ENCODE measurements at regions not wholly inside any gene's neighbourhood (a gene's known extent, or its start where the extent isn't known, plus 50 kb on each side); places are given as distances from the start of the nearest gene placed in this dataset.

DNA sequence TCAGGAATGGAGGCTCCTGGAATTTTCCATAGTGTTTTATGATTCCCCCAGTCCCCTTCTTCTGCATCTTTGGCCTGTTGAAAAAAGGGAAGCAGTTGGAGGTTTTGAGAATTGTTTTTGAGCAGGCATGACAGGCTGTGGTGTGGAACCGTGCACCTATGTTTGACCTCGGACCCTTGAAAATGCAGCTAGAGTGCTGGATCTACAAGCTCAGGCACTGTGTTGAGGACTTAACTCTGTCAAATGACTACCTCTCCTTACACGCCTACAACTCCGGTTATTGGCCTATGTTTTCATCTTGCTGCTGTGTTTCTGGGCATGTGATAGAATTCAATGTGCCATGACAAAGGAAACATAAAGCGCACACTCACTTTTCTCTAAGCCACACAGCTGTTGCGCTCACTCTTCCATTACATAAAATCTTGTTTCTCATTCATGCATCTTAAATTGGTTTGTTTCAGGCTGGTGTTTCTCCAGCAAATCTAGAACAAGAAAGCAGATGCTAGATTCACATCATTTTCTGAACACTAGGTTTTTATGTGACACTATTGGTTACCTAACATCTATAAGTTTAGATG is 616.6 kb downstream of the FGF9 start:
- no peak overlapping the region for H3K9ac ChIP-seq (ENCODE audit: low read length)
- H3K27ac ChIP-seq (ENCODE audit: low read depth, low read length) = no peak overlapping the region
- H3K4me3 ChIP-seq (ENCODE audit: low read depth in 1 of 2, low read length in 2 of 2) = no peak overlapping the region
- no peaks in the 10 kb centered on the region for H3K36me3 ChIP-seq (ENCODE audit: insufficient read depth, low read length)
- H3K4me1 ChIP-seq (ENCODE audit: insufficient read depth, low read length) = no peaks in the 10 kb centered on the region
- no peaks in the 10 kb centered on the region for H3K9me3 ChIP-seq (ENCODE audit: low read length)
- no peaks in the 10 kb centered on the region for H3K27me3 ChIP-seq (ENCODE audit: control insufficient read depth in 1 of 2, insufficient read depth in 2 of 2, low read length in 2 of 2)

GRCh38 chr13:22288496-22288895 is 617.6 kb downstream of the FGF9 start:
- no peaks in the 10 kb centered on the region for H3K36me3 ChIP-seq (ENCODE audit: insufficient read depth, low read length)
- no peak overlapping the region for H3K9ac ChIP-seq (ENCODE audit: low read length)
- no peaks in the 10 kb centered on the region for H3K27me3 ChIP-seq (ENCODE audit: control insufficient read depth in 1 of 2, insufficient read depth in 2 of 2, low read length in 2 of 2)
- H3K27ac ChIP-seq (ENCODE audit: low read depth, low read length) = no peak overlapping the region
- no peaks in the 10 kb centered on the region for H3K9me3 ChIP-seq (ENCODE audit: low read length)
- H3K4me3 ChIP-seq (ENCODE audit: low read depth in 1 of 2, low read length in 2 of 2) = no peak overlapping the region
- H3K4me1 ChIP-seq (ENCODE audit: insufficient read depth, low read length) = no peaks in the 10 kb centered on the region

DNA sequence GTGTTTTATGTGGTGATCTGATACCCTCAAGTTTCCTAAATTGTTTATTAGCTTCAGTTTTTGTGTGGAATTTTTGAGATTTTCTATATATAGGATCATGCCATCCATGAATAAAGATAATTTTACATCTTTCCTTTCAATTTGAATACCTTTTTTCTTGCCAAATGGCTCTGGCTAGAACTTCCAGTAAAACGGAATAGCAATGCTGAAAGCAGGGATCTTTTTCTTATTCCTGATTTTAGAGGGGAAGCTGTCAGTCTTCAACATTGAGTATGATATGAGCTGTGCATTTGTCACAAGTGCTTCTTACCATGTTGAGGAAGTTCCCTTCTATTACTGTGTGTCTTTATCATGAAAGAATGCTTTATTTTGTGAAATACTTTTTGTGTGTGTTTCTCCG is 618.8 kb downstream of the FGF9 start:
- no peak overlapping the region for H3K9ac ChIP-seq (ENCODE audit: low read length)
- H3K27ac ChIP-seq (ENCODE audit: low read depth, low read length) = no peak overlapping the region
- no peaks in the 10 kb centered on the region for H3K9me3 ChIP-seq (ENCODE audit: low read length)
- H3K36me3 ChIP-seq (ENCODE audit: insufficient read depth, low read length) = no peaks in the 10 kb centered on the region
- no peak overlapping the region for H3K4me3 ChIP-seq (ENCODE audit: low read depth in 1 of 2, low read length in 2 of 2)
- H3K4me1 ChIP-seq (ENCODE audit: insufficient read depth, low read length) = no peaks in the 10 kb centered on the region
- no peaks in the 10 kb centered on the region for H3K27me3 ChIP-seq (ENCODE audit: control insufficient read depth in 1 of 2, insufficient read depth in 2 of 2, low read length in 2 of 2)

DNA sequence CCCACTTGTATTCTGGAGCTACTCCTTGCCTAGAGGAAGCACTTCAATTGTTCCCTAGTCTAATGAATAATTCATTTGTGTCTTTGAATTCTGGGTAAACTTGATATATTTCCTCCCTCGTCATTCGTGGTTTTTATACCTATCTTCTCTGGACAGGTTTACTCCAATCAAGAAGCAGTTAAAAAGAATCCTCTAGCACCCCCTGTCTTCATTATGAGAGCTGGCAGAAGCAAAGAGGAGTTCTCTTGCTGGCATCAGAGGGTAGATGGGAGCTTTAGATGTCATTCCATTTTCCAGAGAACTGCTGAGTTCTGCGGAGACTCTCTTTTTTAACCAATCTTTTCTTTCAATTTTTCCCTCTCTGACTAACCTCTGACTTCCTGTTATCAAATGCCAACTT is 627.7 kb downstream of the FGF9 start:
- Histone ChIP-seq H3K9me3 (ENCODE audit: low read length) (no peaks in the 10 kb centered on the region), H3K27ac (ENCODE audit: low read depth, low read length) (no peak overlapping the region), H3K4me3 (ENCODE audit: low read depth in 1 of 2, low read length in 2 of 2) (no peak overlapping the region), H3K4me1 (ENCODE audit: insufficient read depth, low read length) (no peaks in the 10 kb centered on the region), H3K36me3 (ENCODE audit: insufficient read depth, low read length) (no peaks in the 10 kb centered on the region), H3K9ac (ENCODE audit: low read length) (no peak overlapping the region), H3K27me3 (ENCODE audit: control insufficient read depth in 1 of 2, insufficient read depth in 2 of 2, low read length in 2 of 2) (no peaks in the 10 kb centered on the region)

- Histone ChIP-seq H3K27ac (ENCODE audit: low read depth, low read length) (no peak overlapping the region), H3K4me3 (ENCODE audit: low read depth in 1 of 2, low read length in 2 of 2) (no peak overlapping the region), H3K9me3 (ENCODE audit: low read length) (no peaks in the 10 kb centered on the region)
These were observed 641.0 kb downstream of the FGF9 start for GRCh38 chr13:22311734-22312404.

GRCh38 chr13:22312405-22312803 is 641.5 kb downstream of the FGF9 start:
- H3K9me3 ChIP-seq (ENCODE audit: low read length) = no peaks in the 10 kb centered on the region

More at GRCh38 chr13:22311734-22312404, 641.0 kb downstream of the FGF9 start:
- no peak overlapping the region for H3K9ac ChIP-seq (ENCODE audit: low read length)
- no peaks in the 10 kb centered on the region for H3K36me3 ChIP-seq (ENCODE audit: insufficient read depth, low read length)
- H3K4me1 ChIP-seq (ENCODE audit: insufficient read depth, low read length) = no peaks in the 10 kb centered on the region
- no peaks in the 10 kb centered on the region for H3K27me3 ChIP-seq (ENCODE audit: control insufficient read depth in 1 of 2, insufficient read depth in 2 of 2, low read length in 2 of 2)

DNA sequence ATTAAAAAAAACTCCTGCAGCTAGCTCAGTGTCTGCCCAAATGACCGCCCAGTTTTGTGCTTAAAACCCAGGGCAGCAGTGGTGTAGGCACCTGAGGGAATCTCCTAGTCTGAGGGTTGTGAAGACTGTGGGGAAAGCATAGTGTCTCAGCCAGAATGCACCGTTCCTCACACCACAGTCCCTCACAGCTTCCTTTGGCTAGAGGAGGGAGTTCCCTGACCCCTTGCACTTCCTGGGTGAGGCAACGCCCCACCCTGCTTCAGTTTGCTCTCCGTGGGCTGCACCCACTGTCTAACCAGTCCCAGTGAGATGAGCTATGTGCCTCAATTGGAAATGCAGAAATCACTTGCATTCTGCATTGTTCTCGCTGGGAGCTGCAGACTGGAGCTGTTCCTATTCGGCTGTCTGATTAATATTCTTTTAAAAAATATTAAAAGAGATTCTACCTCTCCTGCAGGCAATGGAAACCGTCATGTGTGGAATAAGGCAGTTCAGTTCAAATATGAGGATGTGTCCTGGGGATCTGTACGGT is 645.7 kb downstream of the FGF9 start:
- no peak overlapping the region for H3K4me3 ChIP-seq (ENCODE audit: low read depth in 1 of 2, low read length in 2 of 2)
- H3K36me3 ChIP-seq (ENCODE audit: insufficient read depth, low read length) = no peaks in the 10 kb centered on the region
- no peaks in the 10 kb centered on the region for H3K27me3 ChIP-seq (ENCODE audit: control insufficient read depth in 1 of 2, insufficient read depth in 2 of 2, low read length in 2 of 2)
- no peak overlapping the region for H3K27ac ChIP-seq (ENCODE audit: low read depth, low read length)
- H3K4me1 ChIP-seq (ENCODE audit: insufficient read depth, low read length) = no peaks in the 10 kb centered on the region
- no peaks in the 10 kb centered on the region for H3K9me3 ChIP-seq (ENCODE audit: low read length)
- H3K9ac ChIP-seq (ENCODE audit: low read length) = no peak overlapping the region

More at GRCh38 chr13:22312405-22312803, 641.5 kb downstream of the FGF9 start:
- no peaks in the 10 kb centered on the region for H3K27me3 ChIP-seq (ENCODE audit: control insufficient read depth in 1 of 2, insufficient read depth in 2 of 2, low read length in 2 of 2)
- no peaks in the 10 kb centered on the region for H3K36me3 ChIP-seq (ENCODE audit: insufficient read depth, low read length)
- no peak overlapping the region for H3K4me3 ChIP-seq (ENCODE audit: low read depth in 1 of 2, low read length in 2 of 2)
- no peaks in the 10 kb centered on the region for H3K4me1 ChIP-seq (ENCODE audit: insufficient read depth, low read length)
- no peak overlapping the region for H3K27ac ChIP-seq (ENCODE audit: low read depth, low read length)
- no peak overlapping the region for H3K9ac ChIP-seq (ENCODE audit: low read length)

DNA sequence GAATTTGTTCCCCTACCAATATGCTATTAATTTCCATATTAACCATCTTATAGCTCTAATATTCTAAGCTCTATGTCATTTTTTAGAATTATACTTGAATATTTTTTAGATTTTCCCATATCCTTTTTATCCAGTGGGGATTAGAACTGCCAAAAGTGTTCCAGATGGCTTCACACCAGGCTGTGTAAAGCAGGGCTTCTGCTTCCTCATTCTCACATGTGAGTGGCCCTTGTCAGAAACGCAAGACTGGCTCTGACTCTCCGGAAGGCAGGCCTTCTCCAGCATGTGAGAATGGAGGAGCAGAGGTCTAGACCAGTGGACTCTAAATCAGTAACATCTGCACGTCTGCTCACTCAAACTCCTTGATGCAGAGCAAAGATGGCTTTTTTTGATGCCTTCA is 650.1 kb downstream of the FGF9 start:
- no peaks in the 10 kb centered on the region for H3K4me1 ChIP-seq (ENCODE audit: insufficient read depth, low read length)
- no peaks in the 10 kb centered on the region for H3K27me3 ChIP-seq (ENCODE audit: control insufficient read depth in 1 of 2, insufficient read depth in 2 of 2, low read length in 2 of 2)
- no peak overlapping the region for H3K4me3 ChIP-seq (ENCODE audit: low read depth in 1 of 2, low read length in 2 of 2)
- H3K9ac ChIP-seq (ENCODE audit: low read length) = no peak overlapping the region
- no peaks in the 10 kb centered on the region for H3K36me3 ChIP-seq (ENCODE audit: insufficient read depth, low read length)
- no peaks in the 10 kb centered on the region for H3K9me3 ChIP-seq (ENCODE audit: low read length)
- H3K27ac ChIP-seq (ENCODE audit: low read depth, low read length) = no peak overlapping the region

DNA sequence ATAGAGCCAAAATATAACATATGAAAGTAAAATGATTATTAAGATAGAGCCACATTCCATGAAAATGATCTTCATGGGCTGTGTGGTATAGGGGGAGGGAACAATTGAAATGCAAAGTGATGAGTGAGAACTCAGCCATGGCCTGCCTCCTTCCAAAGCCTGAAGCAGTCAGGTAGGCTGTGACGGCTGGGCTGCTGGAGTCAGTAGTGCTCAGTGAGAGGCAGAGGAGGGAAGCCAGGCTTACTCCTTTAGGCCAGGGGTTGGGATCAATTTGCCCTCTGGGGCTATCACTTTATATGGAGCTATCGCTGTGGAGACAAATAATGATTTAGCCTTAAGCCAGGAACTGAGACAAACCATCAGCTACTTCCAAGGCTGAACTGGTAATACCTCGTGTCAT is 654.9 kb downstream of the FGF9 start:
- H3K27me3 ChIP-seq (ENCODE audit: control insufficient read depth in 1 of 2, insufficient read depth in 2 of 2, low read length in 2 of 2) = no peaks in the 10 kb centered on the region
- no peaks in the 10 kb centered on the region for H3K9me3 ChIP-seq (ENCODE audit: low read length)
- H3K27ac ChIP-seq (ENCODE audit: low read depth, low read length) = no peak overlapping the region
- no peak overlapping the region for H3K9ac ChIP-seq (ENCODE audit: low read length)
- no peaks in the 10 kb centered on the region for H3K4me1 ChIP-seq (ENCODE audit: insufficient read depth, low read length)
- no peaks in the 10 kb centered on the region for H3K36me3 ChIP-seq (ENCODE audit: insufficient read depth, low read length)
- H3K4me3 ChIP-seq (ENCODE audit: low read depth in 1 of 2, low read length in 2 of 2) = no peak overlapping the region

GRCh38 chr13:22332416-22332815 is 661.5 kb downstream of the FGF9 start:
- Histone ChIP-seq H3K36me3 (ENCODE audit: insufficient read depth, low read length) (no peaks in the 10 kb centered on the region), H3K4me1 (ENCODE audit: insufficient read depth, low read length) (no peaks in the 10 kb centered on the region), H3K27ac (ENCODE audit: low read depth, low read length) (no peak overlapping the region), H3K9ac (ENCODE audit: low read length) (no peak overlapping the region), H3K9me3 (ENCODE audit: low read length) (no peaks in the 10 kb centered on the region), H3K4me3 (ENCODE audit: low read depth in 1 of 2, low read length in 2 of 2) (no peak overlapping the region), H3K27me3 (ENCODE audit: control insufficient read depth in 1 of 2, insufficient read depth in 2 of 2, low read length in 2 of 2) (no peaks in the 10 kb centered on the region)

DNA sequence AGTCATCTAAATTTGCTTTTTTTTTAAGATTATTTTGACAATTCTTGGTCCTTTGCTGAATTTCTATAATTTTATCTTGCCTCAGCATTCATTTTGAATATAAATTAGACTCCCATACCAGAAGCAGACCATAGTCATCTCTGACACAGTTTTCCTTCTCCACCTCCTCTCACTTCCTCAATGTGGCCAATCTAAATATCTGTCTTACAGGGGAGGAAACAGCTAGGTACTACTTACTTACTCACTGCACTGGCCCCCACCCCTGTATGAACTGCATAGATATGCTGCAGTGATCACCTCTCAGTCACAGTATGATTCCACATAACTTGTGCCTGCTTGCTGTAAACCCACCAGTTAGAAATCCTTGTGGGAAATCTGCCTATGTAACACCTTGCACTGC is 665.6 kb downstream of the FGF9 start:
- Histone ChIP-seq H3K9ac (ENCODE audit: low read length) (no peak overlapping the region), H3K9me3 (ENCODE audit: low read length) (no peaks in the 10 kb centered on the region), H3K36me3 (ENCODE audit: insufficient read depth, low read length) (no peaks in the 10 kb centered on the region), H3K27ac (ENCODE audit: low read depth, low read length) (no peak overlapping the region), H3K4me3 (ENCODE audit: low read depth in 1 of 2, low read length in 2 of 2) (no peak overlapping the region), H3K4me1 (ENCODE audit: insufficient read depth, low read length) (no peaks in the 10 kb centered on the region), H3K27me3 (ENCODE audit: control insufficient read depth in 1 of 2, insufficient read depth in 2 of 2, low read length in 2 of 2) (no peaks in the 10 kb centered on the region)

DNA sequence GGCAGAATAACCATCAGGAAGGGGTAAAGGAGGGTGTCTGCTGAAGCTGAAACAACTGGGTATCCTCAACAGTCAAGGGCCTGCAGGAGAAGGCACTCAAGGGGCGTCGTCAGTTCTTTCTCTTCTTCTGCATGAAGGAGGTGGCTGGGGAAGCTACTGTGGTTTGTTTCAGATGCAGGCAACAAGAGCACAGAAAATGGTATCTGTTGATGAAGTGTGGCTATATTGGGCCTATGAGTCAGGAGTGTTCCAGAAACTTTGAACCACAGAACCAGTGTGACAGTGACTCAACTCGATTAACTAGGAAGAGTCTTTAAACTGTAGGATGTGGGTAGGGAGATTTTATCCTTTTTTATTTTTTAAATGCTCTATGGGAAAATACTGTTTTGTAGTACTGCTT is 686.3 kb downstream of the FGF9 start:
- no peak overlapping the region for H3K4me3 ChIP-seq (ENCODE audit: low read depth in 1 of 2, low read length in 2 of 2)
- no peaks in the 10 kb centered on the region for H3K4me1 ChIP-seq (ENCODE audit: insufficient read depth, low read length)
- H3K27me3 ChIP-seq (ENCODE audit: control insufficient read depth in 1 of 2, insufficient read depth in 2 of 2, low read length in 2 of 2) = no peaks in the 10 kb centered on the region
- H3K27ac ChIP-seq (ENCODE audit: low read depth, low read length) = no peak overlapping the region
- H3K9ac ChIP-seq (ENCODE audit: low read length) = no peak overlapping the region
- no peaks in the 10 kb centered on the region for H3K36me3 ChIP-seq (ENCODE audit: insufficient read depth, low read length)
- no peaks in the 10 kb centered on the region for H3K9me3 ChIP-seq (ENCODE audit: low read length)

Measured in muscle layer of colon (tissue), 2 donors.